Activated CD4-positive, alpha-beta memory T cell treated with anti-CD3 and anti-CD28 coated beads, Interleukin-2, amount 10 ng/mL, durations not matched to agents 7 days and 5 days (primary cell): ENCODE measurements at regions not wholly inside any gene's neighbourhood (a gene's known extent, or its start where the extent isn't known, plus 50 kb on each side); places are given as distances from the start of the nearest gene placed in this dataset.

Experiments
- CTCF ChIA-PET: fragments of 350-600 bp; sonication (Branson Sonifier 250); formaldehyde crosslinking; loops from one replicate; lab custom pipeline; 2021; ENCODE audit warnings: antibody characterized with exemption, inconsistent platforms; lab: Charles Lee
- POLR2A ChIA-PET: fragments of 350-600 bp; sonication (Branson Sonifier 250); formaldehyde crosslinking; loops from one replicate; lab custom pipeline; 2021; ENCODE audit warnings: antibody characterized with exemption; lab: Charles Lee
- DNase-seq: peaks from one replicate; pipeline ENCODE4 v3.0.0-alpha.2; 2020
- H3K27ac Mint-ChIP-seq: one replicate; pipeline ENCODE4 v1.8.0; 2021; ENCODE audit warnings: mild to moderate bottlenecking, mixed read lengths
- H3K27me3 Mint-ChIP-seq: one replicate; pipeline ENCODE4 v1.8.0; 2021; ENCODE audit warnings: mixed read lengths
- H3K36me3 Mint-ChIP-seq: one replicate; pipeline ENCODE4 v1.8.0; 2021; ENCODE audit warnings: low read depth, mixed read lengths
- H3K4me1 Mint-ChIP-seq: one replicate; pipeline ENCODE4 v1.8.0; 2021; ENCODE audit warnings: mixed read lengths
- H3K4me3 Mint-ChIP-seq: one replicate; pipeline ENCODE4 v1.8.0; 2021; ENCODE audit warnings: mild to moderate bottlenecking, mixed read lengths
- H3K9me3 Mint-ChIP-seq: one replicate; pipeline ENCODE4 v1.8.0; 2021; ENCODE audit warnings: mixed read lengths

DNA sequence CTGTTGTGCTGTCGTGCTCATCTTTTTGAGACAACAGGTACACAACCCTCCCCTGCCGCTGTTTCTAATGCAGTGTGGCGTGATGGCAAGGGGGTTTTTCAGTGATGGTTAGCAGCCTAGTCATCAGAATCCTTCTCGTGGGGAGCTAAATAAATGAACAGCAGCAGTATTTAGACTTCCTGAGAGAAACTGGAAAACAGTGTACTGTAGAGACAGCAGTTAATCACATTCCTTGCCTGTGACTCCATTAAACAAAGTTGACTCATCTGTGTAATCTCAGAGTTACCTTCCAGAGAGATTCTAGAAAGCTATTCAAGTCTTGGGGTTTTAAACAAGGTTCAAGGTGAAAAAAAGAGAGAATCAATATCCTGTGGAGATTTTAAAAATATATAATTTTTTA, 1753.2 kb upstream of the PCDH7 start:
- Mint-ChIP-seq H3K27ac (no peak overlapping the region), H3K4me3 (no peak overlapping the region), H3K36me3 (no peaks in the 10 kb centered on the region), H3K9me3 (peaks cover 1% of the 10 kb centered on the region), H3K27me3 (no peaks in the 10 kb centered on the region), H3K4me1 (no peaks in the 10 kb centered on the region)
- CTCF ChIA-PET: no interaction called here
- DNase-seq: no peak
- POLR2A ChIA-PET: no interaction called here

DNA sequence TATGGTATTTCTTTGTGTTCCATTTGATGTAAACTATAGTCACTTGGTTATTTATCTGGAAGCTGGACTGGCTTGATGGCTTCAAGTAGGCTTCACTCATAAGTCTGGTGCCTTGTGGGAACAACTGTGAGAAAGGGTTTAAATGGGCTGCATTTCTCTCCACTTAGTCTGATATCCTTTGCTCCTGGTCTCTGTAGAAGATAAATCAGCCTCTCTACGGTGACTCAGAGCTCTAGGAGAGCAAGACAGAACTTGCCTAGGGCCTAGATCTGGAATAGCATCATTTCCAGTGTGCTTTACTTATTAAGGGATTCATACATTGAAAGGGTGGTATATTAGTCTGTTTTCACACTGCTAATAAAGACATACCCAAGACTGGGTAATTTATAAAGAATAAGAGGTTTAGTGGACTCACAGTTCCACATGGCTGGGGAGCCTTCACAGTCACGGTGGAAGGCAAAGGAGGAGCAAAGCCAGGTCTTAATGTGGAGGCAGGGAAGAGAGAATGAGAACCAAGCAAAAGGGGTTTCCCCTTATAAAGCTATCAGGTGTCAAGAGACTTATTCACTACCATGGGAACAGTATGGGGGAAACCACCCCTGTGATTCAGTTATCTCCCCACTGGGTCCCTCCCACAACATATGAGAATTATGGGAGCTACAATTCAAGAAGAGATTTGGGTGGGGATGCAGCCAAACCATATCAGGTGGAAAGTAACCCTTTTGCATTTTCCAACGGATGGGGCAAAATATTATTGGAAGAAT, 1746.4 kb upstream of the PCDH7 start:
- CTCF ChIA-PET: no interaction called here
- POLR2A ChIA-PET: no interaction called here
- no peaks in the 10 kb centered on the region for H3K27me3 Mint-ChIP-seq

DNA sequence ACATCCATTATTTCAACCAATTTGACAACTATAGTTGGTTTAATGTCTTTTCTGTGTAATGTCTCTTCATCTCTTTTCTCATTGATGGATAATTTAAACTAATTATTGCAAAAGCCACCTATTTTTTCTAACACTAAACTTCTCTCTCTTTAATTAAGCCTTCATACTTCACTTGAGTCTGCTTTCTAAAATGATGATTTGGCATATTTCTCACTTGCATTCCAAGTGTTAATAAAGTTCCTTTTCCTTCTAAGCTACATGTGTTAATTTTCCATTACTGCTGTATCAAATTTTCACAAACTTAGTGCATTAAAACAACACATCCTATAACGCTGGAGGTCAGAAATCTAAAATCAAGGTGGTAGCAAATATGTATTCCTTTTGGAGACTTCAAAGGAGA, 1743.8 kb upstream of the PCDH7 start:
- peaks cover 7% of the 10 kb centered on the region for H3K9me3 Mint-ChIP-seq
- POLR2A ChIA-PET: no interaction called here

More for the DNA sequence above, 1746.4 kb upstream of the PCDH7 start:
- H3K4me3 Mint-ChIP-seq: no peak overlapping the region
- peaks cover 2% of the 10 kb centered on the region for H3K9me3 Mint-ChIP-seq
- no peaks in the 10 kb centered on the region for H3K4me1 Mint-ChIP-seq
- DNase-seq: no peak
- H3K27ac Mint-ChIP-seq: no peak overlapping the region
- H3K36me3 Mint-ChIP-seq: no peaks in the 10 kb centered on the region

DNA sequence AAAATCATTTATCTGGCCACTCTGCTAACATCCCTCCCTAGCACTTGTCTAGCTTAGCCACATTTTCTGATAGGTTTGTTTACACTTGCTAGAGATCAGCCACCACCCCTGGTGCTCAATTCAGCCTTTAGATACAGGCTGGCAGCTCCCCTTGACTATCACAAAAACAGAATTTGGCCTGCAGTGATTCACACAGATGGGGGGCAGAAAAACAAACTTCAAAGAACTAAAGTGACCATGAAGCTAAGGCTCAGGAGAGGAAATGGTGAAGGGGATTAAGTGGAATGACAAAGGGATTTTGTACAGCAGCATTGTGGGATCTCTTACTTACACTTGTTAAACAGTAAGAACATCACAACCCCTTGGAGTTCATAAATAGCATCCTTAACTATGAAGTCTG, 1718.0 kb upstream of the PCDH7 start:
- no peak for DNase-seq
- ChIA-PET CTCF (no interaction called here), POLR2A (no interaction called here)
- no peaks in the 10 kb centered on the region for H3K4me1 Mint-ChIP-seq
- no peaks in the 10 kb centered on the region for H3K36me3 Mint-ChIP-seq
- H3K27ac Mint-ChIP-seq: no peak overlapping the region
- no peaks in the 10 kb centered on the region for H3K27me3 Mint-ChIP-seq
- no peak overlapping the region for H3K4me3 Mint-ChIP-seq
- peaks cover 12% of the 10 kb centered on the region for H3K9me3 Mint-ChIP-seq

More for the DNA sequence above, 1743.8 kb upstream of the PCDH7 start:
- Mint-ChIP-seq H3K36me3 (no peaks in the 10 kb centered on the region), H3K4me1 (no peaks in the 10 kb centered on the region), H3K27ac (no peak overlapping the region), H3K27me3 (no peaks in the 10 kb centered on the region), H3K4me3 (no peak overlapping the region)
- DNase-seq: no peak
- CTCF ChIA-PET: no interaction called here

DNA sequence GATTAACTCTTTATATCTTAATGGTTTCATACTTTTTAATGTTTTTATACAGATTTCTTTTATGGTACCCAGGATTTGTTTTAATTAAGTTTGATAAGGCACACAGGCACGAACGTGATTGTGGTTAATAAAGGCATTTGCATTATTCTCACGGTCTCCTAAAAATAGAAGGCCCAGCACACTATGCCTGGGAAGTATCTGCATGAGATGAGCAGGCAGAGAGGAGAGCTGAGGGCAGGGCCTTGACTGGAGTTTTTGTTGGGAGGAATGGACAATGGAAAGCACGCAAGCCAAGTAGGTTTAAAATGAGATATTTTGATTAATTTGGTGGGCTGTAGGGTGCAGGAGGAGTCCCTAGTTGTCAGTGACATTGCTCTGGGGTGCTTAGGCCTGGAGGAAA, 1714.3 kb upstream of the PCDH7 start:
- no peak for DNase-seq
- no peak overlapping the region for H3K27ac Mint-ChIP-seq
- H3K4me1 Mint-ChIP-seq: no peaks in the 10 kb centered on the region
- peaks cover 6% of the 10 kb centered on the region for H3K9me3 Mint-ChIP-seq
- POLR2A ChIA-PET: no interaction called here
- H3K36me3 Mint-ChIP-seq: no peaks in the 10 kb centered on the region
- H3K27me3 Mint-ChIP-seq: no peaks in the 10 kb centered on the region
- no peak overlapping the region for H3K4me3 Mint-ChIP-seq
- CTCF ChIA-PET: no interaction called here

DNA sequence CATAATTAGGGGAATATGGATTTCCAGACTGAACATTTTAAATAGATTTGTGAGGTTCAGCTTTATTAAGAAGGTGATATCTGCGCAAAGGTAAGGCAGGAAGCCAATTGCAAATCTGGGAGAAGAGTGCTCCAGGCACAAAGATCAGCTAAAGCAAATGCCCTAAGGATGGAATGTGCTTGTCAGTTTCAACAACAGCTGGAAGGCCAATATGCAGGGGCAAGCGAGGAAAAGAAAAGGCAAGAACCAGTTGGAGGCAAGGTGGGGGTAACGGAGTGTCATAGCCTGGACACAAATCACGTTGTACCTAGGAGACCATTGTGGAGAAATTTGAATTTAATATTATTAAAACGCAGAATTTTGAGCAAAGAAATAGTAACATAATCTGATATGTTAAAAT, 1710.3 kb upstream of the PCDH7 start:
- no peak for DNase-seq
- Mint-ChIP-seq H3K27me3 (no peaks in the 10 kb centered on the region), H3K36me3 (no peaks in the 10 kb centered on the region), H3K27ac (no peak overlapping the region), H3K4me3 (no peak overlapping the region), H3K4me1 (no peaks in the 10 kb centered on the region), H3K9me3 (peaks cover 6% of the 10 kb centered on the region)
- POLR2A ChIA-PET: no interaction called here
- CTCF ChIA-PET: no interaction called here

DNA sequence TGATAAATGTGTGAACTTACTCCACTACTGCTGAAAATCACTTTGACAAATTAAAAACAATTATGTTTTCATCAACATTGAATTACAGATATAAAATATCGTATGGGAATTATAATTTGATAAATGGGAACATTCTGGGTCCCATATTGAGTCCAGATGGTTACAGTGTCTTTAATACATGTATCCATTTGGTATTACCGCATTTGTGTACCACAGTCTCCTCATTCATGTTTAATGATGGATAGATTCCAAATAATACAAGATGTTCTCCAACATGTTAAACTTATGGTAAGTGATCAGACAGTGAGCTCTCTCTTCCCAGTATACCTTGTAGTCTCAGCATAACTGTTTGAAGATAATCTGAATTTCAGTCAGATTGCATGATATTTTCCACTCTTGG, 1706.8 kb upstream of the PCDH7 start:
- POLR2A ChIA-PET: no interaction called here
- Mint-ChIP-seq H3K36me3 (no peaks in the 10 kb centered on the region), H3K4me1 (no peaks in the 10 kb centered on the region), H3K27me3 (no peaks in the 10 kb centered on the region), H3K9me3 (peaks cover 5% of the 10 kb centered on the region), H3K27ac (no peak overlapping the region), H3K4me3 (no peak overlapping the region)
- CTCF ChIA-PET: no interaction called here
- no peak for DNase-seq

DNA sequence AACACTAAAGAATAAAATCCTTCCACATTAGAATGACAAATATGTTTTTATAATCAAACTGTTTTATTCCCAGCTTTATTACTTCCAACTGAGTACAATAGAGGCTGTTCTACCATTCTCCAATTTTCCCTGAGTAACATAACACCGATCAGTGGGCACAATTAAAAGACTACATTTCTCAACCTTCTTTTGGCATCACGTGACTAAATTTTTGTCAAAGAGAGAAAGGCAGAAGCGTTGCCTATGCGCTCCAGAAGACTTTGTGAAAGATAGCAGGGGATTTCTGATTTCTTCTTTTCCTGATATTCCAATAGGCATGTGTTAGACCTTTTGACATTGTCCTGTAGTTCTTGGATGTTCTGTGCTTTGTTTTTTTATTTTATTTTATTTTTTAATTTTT, 1705.6 kb upstream of the PCDH7 start:
- CTCF ChIA-PET: no interaction called here

DNA sequence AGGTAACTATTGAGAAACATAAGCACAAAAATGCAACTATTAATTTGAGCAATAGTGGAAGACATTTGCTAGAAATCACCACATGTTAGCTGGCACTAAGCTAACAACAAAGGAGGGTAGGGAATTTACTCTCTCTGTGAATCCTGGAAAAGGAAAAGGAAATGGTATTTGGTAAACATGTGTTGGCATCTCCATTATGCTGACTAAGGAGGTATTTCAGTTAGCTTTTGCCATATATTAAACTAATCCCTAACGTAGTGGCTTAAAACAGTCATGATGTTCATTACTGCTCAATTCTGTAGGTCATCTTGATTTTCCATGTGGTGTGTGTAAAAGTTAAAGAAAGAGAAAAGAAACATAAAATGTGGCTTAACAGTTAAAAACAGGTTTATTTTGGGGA, 1686.5 kb upstream of the PCDH7 start:
- POLR2A ChIA-PET: no interaction called here
- CTCF ChIA-PET: no interaction called here
- no peak overlapping the region for H3K4me3 Mint-ChIP-seq
- H3K9me3 Mint-ChIP-seq: peaks cover 16% of the 10 kb centered on the region
- H3K4me1 Mint-ChIP-seq: no peaks in the 10 kb centered on the region
- DNase-seq: no peak
- H3K36me3 Mint-ChIP-seq: no peaks in the 10 kb centered on the region
- H3K27ac Mint-ChIP-seq: no peak overlapping the region
- H3K27me3 Mint-ChIP-seq: no peaks in the 10 kb centered on the region

More for the DNA sequence above, 1705.6 kb upstream of the PCDH7 start:
- Mint-ChIP-seq H3K4me1 (no peaks in the 10 kb centered on the region), H3K9me3 (peaks cover 5% of the 10 kb centered on the region), H3K36me3 (no peaks in the 10 kb centered on the region), H3K4me3 (no peak overlapping the region), H3K27me3 (no peaks in the 10 kb centered on the region), H3K27ac (no peak overlapping the region)
- no peak for DNase-seq
- POLR2A ChIA-PET: no interaction called here

DNA sequence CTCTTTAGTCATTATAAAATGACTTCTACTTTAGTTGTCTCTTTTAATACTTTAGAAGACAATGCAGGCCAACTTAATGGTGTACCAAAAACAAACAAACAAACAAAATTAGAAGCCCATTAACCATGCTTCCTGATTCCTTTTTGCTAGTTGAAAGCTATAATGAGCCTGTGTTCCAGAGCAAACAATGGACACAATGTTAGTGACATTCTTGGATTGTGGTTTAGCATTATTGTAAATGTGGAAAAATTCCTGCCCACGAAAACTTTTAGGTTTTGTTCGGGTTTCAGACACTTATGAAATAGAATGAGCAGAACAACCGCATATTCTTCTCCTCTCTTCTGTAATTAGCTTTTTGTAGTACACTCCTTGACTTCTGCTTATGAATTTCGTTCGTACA, 1682.7 kb upstream of the PCDH7 start:
- Mint-ChIP-seq H3K27me3 (no peaks in the 10 kb centered on the region), H3K27ac (no peak overlapping the region), H3K36me3 (no peaks in the 10 kb centered on the region), H3K9me3 (peaks cover 9% of the 10 kb centered on the region), H3K4me1 (no peaks in the 10 kb centered on the region), H3K4me3 (no peak overlapping the region)
- DNase-seq: no peak
- ChIA-PET POLR2A (no interaction called here), CTCF (no interaction called here)

DNA sequence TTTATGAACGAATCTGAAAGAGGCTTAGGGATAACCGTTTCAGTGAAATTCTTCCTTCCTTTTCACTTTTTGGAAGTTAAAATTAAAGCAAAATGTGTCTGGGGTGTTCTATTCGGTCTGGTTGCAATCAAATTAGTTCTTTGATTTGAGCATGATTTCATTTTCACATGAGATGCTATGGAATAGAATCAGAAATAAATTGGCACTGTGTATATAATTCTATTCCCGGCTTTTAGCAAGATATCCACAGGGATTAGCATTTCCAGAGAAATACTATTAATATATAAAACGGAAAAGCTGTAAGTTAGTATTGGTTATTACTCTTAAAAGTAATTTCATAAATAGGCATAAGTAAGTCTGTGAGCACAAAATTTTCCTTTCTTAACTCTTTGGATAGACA, 1676.8 kb upstream of the PCDH7 start:
- ChIA-PET CTCF (no interaction called here), POLR2A (no interaction called here)
- no peak for DNase-seq
- peaks cover 7% of the 10 kb centered on the region for H3K9me3 Mint-ChIP-seq
- H3K36me3 Mint-ChIP-seq: no peaks in the 10 kb centered on the region
- no peak overlapping the region for H3K27ac Mint-ChIP-seq
- H3K4me1 Mint-ChIP-seq: no peaks in the 10 kb centered on the region
- H3K4me3 Mint-ChIP-seq: no peak overlapping the region
- H3K27me3 Mint-ChIP-seq: no peaks in the 10 kb centered on the region

DNA sequence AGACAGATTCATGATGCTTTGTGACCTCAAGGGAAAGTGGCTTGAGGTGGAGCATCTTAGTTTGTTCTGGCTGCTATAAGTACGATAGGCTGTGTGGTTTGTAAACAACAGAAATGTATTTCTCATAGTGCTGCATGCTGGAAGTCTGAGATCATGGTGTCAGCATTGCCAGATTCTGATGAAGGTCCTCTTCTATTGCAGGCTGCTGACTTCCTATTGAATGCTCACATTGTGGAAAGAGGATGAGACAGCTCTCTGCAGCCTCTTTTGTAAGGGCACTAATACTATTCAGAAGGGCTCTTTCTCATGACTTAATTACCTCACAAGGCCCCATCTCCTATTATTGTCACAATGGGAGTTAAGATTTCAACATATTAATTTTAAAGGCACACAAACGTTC, 1674.0 kb upstream of the PCDH7 start:
- Mint-ChIP-seq H3K36me3 (no peaks in the 10 kb centered on the region), H3K4me3 (no peak overlapping the region), H3K9me3 (peaks cover 11% of the 10 kb centered on the region), H3K27ac (no peak overlapping the region), H3K4me1 (no peaks in the 10 kb centered on the region), H3K27me3 (no peaks in the 10 kb centered on the region)
- DNase-seq: no peak
- CTCF ChIA-PET: no interaction called here
- POLR2A ChIA-PET: no interaction called here

DNA sequence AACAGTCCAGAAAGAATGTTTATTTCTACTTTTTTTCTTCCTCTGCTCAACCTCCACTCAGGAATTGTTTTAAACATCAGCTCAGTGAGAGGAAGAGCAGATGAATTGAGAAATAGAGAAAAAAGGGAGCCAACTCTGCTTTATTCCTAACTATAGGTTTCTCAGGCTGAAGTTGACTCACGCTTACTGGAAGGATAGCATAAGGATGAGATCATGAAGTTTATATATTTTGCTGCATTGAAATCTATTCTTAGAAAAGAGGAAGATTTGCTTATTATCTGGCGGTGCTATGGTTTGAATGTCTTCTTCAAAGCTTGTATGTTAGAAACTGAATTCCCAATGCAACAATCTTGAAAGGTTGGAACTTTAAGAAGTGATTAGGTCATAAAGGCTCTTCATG, 1673.4 kb upstream of the PCDH7 start:
- no peak for DNase-seq
- ChIA-PET CTCF (no interaction called here), POLR2A (no interaction called here)
- H3K27me3 Mint-ChIP-seq: no peaks in the 10 kb centered on the region
- no peak overlapping the region for H3K4me3 Mint-ChIP-seq
- no peak overlapping the region for H3K27ac Mint-ChIP-seq
- peaks cover 11% of the 10 kb centered on the region for H3K9me3 Mint-ChIP-seq
- no peaks in the 10 kb centered on the region for H3K4me1 Mint-ChIP-seq
- no peaks in the 10 kb centered on the region for H3K36me3 Mint-ChIP-seq

DNA sequence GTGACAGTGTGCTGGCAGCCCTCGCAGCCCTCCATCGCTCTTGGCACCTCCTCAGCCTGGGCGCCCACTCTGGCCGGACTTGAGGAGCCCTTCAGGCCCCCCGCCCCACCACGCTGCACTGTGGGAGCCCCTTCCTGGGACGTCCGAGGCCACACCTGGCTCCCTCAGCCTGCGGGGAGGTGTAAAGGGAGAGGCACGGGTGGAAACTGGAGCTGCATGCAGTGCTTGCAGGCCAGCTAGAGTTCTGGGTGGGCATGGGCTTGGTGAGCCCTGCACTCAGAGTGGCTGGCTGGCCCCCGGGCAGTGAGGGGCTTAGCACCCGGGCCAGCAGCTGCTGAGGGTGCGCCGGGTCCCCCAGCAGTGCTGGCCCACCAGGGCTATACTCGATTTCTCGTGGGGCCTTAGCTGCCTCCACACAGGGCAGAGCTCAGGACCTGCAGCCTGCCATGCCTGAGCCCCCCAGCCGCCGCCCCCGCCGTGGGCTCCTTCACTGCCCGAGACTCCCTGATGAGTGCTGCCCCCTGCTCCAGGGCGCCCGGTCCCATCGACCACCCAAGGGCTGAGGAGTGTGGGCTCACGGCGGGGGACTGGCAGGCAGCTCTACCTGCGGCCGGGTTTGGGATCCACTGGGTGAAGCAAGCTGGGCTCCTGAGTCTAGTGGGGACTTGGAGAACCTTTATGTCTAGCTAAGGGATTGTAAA, 1672.7 kb upstream of the PCDH7 start:
- Mint-ChIP-seq H3K27ac (no peak overlapping the region), H3K4me1 (no peaks in the 10 kb centered on the region), H3K9me3 (peaks cover 11% of the 10 kb centered on the region), H3K36me3 (no peaks in the 10 kb centered on the region), H3K4me3 (no peak overlapping the region), H3K27me3 (no peaks in the 10 kb centered on the region)
- ChIA-PET CTCF (no interaction called here), POLR2A (no interaction called here)
- no peak for DNase-seq
